ENCODE measurements at regions not wholly inside any gene's neighbourhood (a gene's known extent, or its start where the extent isn't known, plus 50 kb on each side); places are given as distances from the start of the nearest gene placed in this dataset.

GRCh38 chr16:86996081-86996480, 321.1 kb downstream of the C16orf95 start:
- TF ChIP-seq, protein P1, sequence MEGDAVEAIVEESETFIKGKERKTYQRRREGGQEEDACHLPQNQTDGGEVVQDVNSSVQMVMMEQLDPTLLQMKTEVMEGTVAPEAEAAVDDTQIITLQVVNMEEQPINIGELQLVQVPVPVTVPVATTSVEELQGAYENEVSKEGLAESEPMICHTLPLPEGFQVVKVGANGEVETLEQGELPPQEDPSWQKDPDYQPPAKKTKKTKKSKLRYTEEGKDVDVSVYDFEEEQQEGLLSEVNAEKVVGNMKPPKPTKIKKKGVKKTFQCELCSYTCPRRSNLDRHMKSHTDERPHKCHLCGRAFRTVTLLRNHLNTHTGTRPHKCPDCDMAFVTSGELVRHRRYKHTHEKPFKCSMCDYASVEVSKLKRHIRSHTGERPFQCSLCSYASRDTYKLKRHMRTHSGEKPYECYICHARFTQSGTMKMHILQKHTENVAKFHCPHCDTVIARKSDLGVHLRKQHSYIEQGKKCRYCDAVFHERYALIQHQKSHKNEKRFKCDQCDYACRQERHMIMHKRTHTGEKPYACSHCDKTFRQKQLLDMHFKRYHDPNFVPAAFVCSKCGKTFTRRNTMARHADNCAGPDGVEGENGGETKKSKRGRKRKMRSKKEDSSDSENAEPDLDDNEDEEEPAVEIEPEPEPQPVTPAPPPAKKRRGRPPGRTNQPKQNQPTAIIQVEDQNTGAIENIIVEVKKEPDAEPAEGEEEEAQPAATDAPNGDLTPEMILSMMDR (IDR thresholded peaks at IDR 0.05; ENCODE audit: insufficient read depth, low read depth, low read length), result no peak
- no peak for TF ChIP-seq EZH2 (IDR thresholded peaks at IDR 0.05; ENCODE audit: insufficient read depth, low read length)

Data from astrocyte (in vitro differentiated cells and primary cell).